Renal pelvis (tissue), 1 donor: ENCODE measurements at regions not wholly inside any gene's neighbourhood (a gene's known extent, or its start where the extent isn't known, plus 50 kb on each side); places are given as distances from the start of the nearest gene placed in this dataset.
"Not testable (repeated sequence)": the region's sequence is repeated elsewhere in the genome, so short reads cannot be mapped to it uniquely, and the experiment has no call there.

Experiments
- DNase-seq: peaks from one replicate; pipeline ENCODE4 v3.0.0-alpha.2; 2013

GRCh38 chr2:87075054-87075790 lies 53.6 kb upstream of the PLGLB1 start:
- not testable (repeated sequence) for DNase-seq

DNA sequence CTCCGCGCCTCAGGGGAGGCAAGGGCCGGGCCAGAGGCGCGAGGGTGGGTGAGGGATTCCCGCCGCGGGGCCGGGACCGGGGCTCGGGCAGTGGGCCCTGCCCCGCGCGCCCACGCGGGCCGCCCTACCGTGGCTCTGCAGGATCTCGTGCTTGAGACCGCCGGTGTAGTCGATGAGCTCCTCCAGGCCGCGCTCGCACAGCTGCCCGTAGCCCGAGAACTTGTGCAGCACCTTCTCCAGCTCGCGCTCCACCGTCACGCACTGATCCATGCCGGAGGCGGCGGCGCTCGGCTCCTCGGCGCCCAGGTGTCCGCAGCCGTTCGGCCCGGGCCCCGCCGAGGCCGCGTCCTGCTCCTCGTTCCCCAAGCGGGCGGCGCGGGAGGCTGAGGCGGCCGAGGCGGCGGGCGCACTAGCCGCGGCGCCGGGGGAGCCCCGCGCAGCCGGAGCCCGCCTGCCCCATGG lies 54.2 kb upstream of the PLGLB1 start:
- DNase-seq: peak; percentile 34

DNA sequence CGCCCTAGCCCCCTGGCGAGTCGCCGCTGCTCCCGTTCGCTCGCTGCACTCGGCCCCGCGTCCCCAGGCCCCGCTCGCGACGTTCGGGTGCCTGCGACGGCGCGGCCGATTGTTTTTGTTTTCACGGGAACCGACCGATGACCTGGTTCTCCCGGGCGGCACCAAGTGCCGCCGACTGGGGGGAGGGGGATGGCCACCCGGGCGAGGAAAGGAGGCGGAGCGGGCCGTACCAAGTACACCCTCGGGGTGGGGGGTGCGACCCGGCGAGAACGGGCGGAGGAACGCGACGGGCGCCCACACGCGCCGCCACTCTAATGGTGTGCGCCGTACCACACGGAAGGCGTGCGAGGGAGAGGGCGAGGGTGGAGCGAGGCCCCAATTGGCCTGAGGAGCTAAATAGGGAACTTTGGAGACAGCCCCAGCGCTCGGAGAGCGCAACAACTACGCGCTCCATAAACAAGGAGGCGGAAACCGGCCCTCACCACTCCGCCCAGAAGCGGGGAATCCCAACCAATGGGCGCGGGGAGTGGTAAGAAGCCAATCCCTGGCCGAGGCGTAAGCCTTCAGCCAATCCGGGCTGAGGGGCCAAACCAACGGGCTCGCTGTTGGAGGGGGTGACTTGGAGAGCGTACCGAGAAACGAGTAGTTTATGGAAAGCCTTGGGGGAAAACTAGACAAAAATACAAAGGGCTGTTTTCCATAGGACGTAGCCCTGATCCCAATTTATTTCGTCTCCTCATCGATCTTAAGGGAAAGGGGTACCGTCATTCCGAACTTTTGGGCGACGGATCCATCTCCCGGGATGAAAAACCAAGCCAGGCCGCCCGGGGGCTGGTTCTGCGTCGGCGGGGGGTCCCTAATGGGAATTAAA lies 54.8 kb upstream of the PLGLB1 start:
- peak; percentile 85 for DNase-seq

DNA sequence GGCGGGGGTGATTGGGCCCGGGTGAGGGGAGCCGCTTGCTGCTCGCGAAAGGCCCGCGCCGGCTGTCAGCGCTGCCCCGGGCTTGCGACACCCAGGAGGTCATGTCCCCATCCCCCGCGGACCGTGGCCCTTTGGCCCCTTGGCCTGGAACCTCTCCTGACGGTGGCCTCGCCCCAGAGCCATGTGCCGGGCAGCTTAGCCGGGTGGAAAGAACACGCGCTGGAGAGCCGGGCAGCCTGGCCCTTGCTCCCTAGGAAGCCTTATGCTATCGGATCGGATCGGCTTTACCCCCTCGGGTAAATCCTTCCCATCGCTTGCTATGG lies 55.4 kb upstream of the PLGLB1 start:
- not testable (repeated sequence) for DNase-seq

GRCh38 chr2:87081727-87082126 lies 60.1 kb upstream of the PLGLB1 start:
- not testable (repeated sequence) for DNase-seq

GRCh38 chr2:87088079-87088478 lies 66.4 kb upstream of the PLGLB1 start:
- not testable (repeated sequence) for DNase-seq

- DNase-seq: not testable (repeated sequence)
These were observed 67.8 kb upstream of the PLGLB1 start for GRCh38 chr2:87089401-87089800.

DNA sequence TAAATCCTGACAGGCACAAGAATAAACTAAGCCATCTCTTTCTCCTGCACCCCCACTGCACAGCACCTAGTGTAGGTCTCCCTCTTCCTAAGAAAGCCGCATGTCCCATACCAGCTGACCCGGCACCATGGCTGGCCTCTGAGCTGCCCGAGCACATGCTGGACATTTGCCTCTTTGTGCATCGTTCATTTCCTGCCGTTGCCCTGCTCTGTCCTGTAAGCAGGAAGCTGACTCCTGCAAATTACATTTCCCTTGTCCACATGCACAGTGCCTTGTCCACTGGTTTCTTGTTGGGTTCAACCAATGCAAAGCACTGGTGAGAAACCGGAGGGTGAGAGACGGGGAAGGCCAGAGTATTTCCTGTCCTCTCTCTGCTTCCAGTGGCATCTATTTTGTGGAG lies 71.6 kb upstream of the PLGLB1 start:
- DNase-seq: not testable (repeated sequence)

DNA sequence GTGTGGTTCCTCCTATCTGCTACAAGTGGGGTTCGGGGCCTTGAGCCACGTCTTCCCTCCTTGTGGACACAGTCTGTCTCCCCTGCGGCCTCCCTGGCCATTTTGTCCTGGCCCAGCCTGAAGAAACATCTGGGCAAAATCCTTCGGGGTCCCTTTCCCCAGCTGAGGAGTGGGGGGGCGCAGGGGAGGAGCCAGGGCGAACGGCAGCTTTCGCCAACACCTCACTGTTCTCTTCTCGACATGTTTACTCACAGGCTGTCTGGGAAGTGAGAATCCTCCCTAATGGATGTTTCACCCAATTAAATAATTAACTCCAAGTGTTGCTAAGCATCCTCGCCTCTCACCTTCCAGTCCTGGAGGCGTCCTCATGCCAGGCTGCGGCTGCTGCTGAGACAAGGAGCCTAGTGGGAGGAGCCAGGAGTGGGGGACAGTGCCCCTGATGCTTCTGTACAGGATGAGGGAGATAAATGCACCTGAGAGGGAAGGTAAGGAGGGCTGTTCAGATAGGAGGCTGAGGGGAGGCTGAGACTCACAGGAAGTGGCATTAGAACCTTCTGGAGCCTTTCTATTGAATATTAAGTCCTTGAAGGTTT lies 72.4 kb upstream of the PLGLB1 start:
- not testable (repeated sequence) for DNase-seq

GRCh38 chr2:87095804-87096203 lies 74.2 kb upstream of the PLGLB1 start:
- not testable (repeated sequence) for DNase-seq

DNA sequence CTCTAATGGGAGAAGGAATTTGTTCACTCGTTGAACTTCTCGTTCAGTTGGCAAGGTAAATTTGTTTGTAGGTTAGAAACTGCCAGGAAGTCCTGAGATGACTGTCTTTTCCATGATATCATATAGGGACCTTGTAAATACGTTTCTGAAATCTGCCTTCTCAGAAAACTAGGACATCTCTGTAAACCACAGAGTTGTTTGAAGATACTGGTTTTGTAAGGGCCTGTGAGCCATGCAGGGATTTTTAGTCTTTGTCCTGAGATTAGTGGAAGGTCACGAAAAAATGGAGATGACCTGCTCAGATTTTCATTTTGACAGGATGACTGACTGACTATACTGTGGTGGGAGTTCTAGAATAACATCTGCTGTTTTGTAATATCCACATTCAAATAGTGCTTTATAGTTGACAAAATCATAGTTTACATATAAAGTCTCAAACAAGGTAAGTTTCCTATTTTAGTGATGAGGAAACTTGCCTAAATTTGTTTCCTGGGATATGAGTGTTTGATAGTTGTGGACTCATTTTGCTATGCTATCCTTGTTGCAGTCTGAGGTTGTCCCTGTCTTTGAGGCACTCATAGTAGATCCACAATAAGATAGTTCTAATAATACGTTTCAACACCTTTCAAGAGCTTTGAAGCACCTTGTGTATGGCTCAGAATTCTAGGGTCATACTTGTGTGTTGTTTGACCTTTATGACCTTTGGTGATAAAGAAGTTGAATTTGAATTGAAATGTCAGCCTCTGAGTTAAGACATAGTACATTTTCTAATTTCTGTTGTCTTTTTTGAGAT lies 107.3 kb upstream of the PLGLB1 start:
- DNase-seq: not testable (repeated sequence)

DNA sequence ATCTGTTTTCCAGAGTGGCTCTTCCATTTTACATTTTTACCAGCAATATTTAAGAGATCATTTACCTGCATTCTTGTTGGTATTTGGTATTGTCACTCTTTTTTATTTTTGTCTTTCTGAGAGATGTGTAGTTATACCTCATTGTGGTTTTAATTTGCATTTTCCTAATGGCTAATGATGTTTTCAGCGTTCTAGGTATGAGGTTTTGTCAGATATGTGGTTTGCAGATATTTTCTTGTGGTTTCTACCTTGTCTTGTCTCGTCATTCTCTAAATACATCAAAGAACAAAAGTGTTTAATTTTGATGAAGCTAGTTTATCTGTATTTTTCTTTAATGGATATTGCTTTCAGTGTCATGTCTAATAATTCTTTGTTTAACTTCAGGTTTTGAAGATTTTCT lies 110.9 kb upstream of the PLGLB1 start:
- not testable (repeated sequence) for DNase-seq

- DNase-seq: not testable (repeated sequence)
These were observed 130.3 kb upstream of the PLGLB1 start for GRCh38 chr2:87151835-87152493.

GRCh38 chr2:87174454-87174853 lies 152.8 kb upstream of the PLGLB1 start:
- DNase-seq: not testable (repeated sequence)

- not testable (repeated sequence) for DNase-seq
These were observed 161.7 kb upstream of the PLGLB1 start for GRCh38 chr2:87183373-87183772.

DNA sequence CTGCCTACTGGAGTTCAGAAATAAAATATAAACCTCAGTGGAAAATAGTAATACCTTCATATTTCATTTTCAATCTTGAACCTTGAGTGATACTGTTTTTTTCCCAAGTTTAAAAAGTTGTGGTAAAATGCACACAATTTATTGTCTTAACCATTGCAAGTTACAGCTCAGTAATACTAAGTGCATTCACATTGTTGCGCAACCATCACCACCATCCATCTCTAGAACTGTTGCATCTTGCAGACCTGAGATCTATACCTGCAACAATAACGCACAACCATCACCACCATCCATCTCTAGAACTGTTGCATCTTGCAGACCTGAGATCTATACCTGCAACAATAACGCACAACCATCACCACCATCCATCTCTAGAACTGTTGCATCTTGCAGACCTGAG lies 162.6 kb upstream of the PLGLB1 start:
- DNase-seq: not testable (repeated sequence)

- not testable (repeated sequence) for DNase-seq
These were observed 167.6 kb upstream of the PLGLB1 start for GRCh38 chr2:87189214-87189613.

DNA sequence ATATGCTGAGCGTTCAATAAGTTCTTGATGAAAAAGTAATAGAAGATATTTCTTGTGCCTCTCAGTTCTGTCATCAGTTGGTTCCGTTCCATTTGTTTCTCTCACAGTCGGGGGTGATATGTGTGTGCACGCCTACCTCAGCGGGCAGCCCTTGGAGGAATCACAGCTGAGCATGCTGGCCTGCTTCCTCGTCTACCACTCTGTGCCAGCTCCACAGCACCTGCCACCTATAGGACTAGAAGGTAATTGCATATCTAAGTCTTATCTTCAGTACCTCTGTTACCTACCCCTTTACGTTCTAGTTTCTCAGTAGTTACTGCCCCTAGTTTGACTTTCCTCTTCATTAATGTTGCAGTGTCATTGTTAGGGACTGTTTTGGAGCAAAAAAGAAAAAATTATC lies 171.7 kb upstream of the PLGLB1 start:
- DNase-seq: not testable (repeated sequence)

DNA sequence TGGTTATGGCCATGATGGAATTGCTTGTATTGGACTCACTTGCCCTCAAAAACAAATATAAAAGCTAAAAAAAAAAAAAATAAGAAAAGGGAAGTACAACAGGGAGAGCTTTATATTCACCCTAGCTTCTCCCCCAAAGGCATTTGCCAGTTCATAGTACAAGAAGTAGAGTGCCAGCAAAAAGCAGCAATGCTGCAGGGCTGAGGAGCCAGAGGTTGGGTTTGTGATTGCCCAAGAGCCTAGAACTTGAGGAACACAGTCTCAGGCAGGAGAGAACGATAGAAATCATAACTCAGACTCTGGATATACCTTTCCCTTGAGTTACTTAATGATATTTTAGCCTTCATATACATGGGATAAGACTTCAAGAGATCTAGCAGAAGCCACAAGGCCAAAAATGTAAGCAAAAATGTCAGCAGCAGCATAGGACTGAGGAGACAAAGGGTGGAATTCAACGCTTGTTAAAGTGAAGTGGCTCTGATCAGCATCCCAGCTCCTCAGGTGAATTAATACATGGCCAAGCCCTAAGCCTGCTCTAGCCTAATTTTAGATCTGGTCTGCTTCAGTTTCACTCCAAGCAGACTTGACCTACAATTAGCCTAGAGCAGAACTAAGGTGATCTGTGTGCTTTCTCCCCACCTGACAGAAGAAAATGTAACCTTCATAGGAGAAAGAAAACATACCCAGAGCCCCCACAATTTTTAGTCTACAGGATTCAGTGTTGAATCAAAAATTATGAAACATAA lies 172.8 kb upstream of the PLGLB1 start:
- DNase-seq: not testable (repeated sequence)

GRCh38 chr2:87196720-87197388 lies 175.2 kb upstream of the PLGLB1 start:
- DNase-seq: not testable (repeated sequence)
